ENCODE measurements at regions not wholly inside any gene's neighbourhood (a gene's known extent, or its start where the extent isn't known, plus 50 kb on each side); places are given as distances from the start of the nearest gene placed in this dataset.

DNA sequence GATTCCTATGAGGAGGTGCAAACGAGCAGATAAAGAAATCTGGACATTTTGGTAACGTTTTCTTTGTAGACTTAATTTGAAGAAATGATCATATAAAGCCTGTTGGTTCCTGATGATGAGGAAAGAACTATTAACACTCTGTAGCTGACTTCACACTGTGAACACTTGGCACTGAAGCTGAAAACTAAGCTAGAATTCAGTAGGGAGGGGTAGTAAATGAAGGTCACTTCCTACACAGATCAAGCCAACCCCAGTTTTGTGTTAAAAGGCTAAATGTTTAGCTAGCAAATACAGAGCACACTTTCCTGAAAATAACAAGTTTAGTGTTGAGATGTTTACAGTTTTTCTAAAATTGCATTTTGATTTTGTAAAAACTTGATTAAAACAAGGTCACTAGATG is 296.2 kb upstream of the PRDM1 start:
- H3K27me3 ChIP-seq (ENCODE audit: control insufficient read depth, insufficient read depth, low read length), result no peaks in the 10 kb centered on the region
- H3K36me3 ChIP-seq (ENCODE audit: control insufficient read depth, insufficient read depth, low read length), result no peaks in the 10 kb centered on the region
- H3K9ac ChIP-seq (ENCODE audit: low read length), result no peak overlapping the region
- no peaks in the 10 kb centered on the region for H3K9me3 ChIP-seq (ENCODE audit: control insufficient read depth, insufficient read depth, low read depth, low read length)
- H3K4me3 ChIP-seq (ENCODE audit: low read depth, low read length), result no peak overlapping the region
- H3K4me1 ChIP-seq (ENCODE audit: control insufficient read depth, insufficient read depth, low read length), result peaks cover 4% of the 10 kb centered on the region; the same call in 1 of the 2 replicates
- no peak overlapping the region for H3K27ac ChIP-seq (ENCODE audit: low read depth, low read length)

DNA sequence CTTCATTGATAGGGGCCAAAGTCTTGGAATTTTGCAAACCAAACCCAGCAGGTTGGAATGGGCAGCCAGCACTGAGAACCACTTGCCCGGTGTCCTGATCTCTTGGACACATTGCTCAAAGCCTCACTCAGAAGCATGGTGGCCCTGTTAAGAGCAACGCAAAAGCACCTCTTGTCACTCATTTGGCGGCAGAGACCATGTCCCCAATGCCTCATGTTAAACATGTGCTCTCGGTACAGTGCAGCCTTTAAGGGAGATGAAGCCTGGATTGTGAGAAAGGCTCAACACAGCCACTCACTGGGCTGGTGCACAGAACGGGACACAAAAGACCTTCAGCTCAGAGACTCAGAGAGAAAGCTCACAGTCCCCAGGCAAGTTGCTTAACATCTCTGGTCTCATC is 298.4 kb upstream of the PRDM1 start:
- no peak overlapping the region for H3K4me3 ChIP-seq (ENCODE audit: low read depth, low read length)
- H3K36me3 ChIP-seq (ENCODE audit: control insufficient read depth, insufficient read depth, low read length), result no peaks in the 10 kb centered on the region
- H3K27ac ChIP-seq (ENCODE audit: low read depth, low read length), result no peak overlapping the region
- H3K27me3 ChIP-seq (ENCODE audit: control insufficient read depth, insufficient read depth, low read length), result no peaks in the 10 kb centered on the region
- no peaks in the 10 kb centered on the region for H3K4me1 ChIP-seq (ENCODE audit: control insufficient read depth, insufficient read depth, low read length)
- no peak overlapping the region for H3K9ac ChIP-seq (ENCODE audit: low read length)
- H3K9me3 ChIP-seq (ENCODE audit: control insufficient read depth, insufficient read depth, low read depth, low read length), result no peaks in the 10 kb centered on the region

DNA sequence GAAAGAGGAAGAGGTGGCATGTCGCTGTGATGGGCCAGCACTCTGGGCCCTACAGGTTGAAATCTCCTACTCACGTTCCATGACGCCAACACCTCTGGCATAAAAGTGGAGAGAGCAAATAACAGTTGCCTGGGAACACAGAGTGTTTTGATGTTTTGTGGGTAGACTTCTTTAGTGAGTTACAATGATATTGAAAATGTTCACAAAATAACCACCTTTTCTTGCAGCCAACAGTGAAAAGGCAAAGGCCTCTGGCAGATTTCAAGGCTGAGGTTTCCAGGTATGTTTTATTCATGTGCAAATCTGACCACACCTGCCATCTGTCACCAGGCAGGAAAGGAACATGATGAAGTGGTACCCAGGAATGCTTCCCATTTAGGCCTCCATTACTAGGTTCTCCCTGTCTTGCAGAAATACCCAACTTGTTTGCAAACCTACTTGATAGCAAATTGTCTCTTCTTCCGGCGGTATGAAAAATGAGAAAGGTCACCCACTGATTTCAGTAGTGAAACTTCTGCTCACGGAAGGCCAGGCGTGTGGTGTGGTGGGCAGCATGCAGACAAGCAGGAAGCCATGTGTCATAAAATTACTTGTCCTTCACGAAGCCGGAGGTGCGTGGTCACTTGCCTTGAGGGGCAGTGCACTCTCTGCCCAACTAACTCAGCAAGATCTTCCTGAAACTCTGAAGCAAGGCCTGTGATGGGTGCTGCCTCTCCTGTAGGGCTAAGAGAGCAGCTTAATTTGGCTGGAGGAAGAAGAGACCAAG is 299.1 kb upstream of the PRDM1 start:
- H3K9me3 ChIP-seq (ENCODE audit: control insufficient read depth, insufficient read depth, low read depth, low read length), result no peaks in the 10 kb centered on the region
- no peak overlapping the region for H3K27ac ChIP-seq (ENCODE audit: low read depth, low read length)
- no peak overlapping the region for H3K9ac ChIP-seq (ENCODE audit: low read length)
- no peaks in the 10 kb centered on the region for H3K27me3 ChIP-seq (ENCODE audit: control insufficient read depth, insufficient read depth, low read length)
- no peak overlapping the region for H3K4me3 ChIP-seq (ENCODE audit: low read depth, low read length)
- H3K36me3 ChIP-seq (ENCODE audit: control insufficient read depth, insufficient read depth, low read length), result no peaks in the 10 kb centered on the region
- H3K4me1 ChIP-seq (ENCODE audit: control insufficient read depth, insufficient read depth, low read length), result no peaks in the 10 kb centered on the region

DNA sequence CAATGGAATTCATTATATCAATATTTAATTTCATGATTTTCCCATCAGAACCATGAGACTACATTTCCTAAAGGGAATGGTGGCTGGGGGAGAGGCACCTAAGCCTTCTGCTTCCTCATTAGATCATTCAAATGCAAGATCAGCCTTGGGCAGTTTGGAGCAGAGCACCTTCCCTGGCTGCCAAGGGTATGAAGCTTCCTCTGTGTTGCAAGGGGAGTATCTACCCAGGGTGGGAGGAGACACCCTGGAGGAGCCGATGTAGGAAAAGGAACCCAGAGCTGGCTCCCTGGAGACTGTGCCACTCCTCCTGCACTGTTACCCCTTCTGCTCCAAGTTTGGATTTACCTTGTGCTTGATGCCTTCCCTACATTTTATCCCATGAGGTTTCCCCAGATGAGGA is 299.7 kb upstream of the PRDM1 start:
- Histone ChIP-seq H3K27me3 (ENCODE audit: control insufficient read depth, insufficient read depth, low read length) (no peaks in the 10 kb centered on the region), H3K9ac (ENCODE audit: low read length) (no peak overlapping the region), H3K9me3 (ENCODE audit: control insufficient read depth, insufficient read depth, low read depth, low read length) (no peaks in the 10 kb centered on the region), H3K36me3 (ENCODE audit: control insufficient read depth, insufficient read depth, low read length) (no peaks in the 10 kb centered on the region), H3K4me3 (ENCODE audit: low read depth, low read length) (no peak overlapping the region), H3K4me1 (ENCODE audit: control insufficient read depth, insufficient read depth, low read length) (no peaks in the 10 kb centered on the region), H3K27ac (ENCODE audit: low read depth, low read length) (no peak overlapping the region)

DNA sequence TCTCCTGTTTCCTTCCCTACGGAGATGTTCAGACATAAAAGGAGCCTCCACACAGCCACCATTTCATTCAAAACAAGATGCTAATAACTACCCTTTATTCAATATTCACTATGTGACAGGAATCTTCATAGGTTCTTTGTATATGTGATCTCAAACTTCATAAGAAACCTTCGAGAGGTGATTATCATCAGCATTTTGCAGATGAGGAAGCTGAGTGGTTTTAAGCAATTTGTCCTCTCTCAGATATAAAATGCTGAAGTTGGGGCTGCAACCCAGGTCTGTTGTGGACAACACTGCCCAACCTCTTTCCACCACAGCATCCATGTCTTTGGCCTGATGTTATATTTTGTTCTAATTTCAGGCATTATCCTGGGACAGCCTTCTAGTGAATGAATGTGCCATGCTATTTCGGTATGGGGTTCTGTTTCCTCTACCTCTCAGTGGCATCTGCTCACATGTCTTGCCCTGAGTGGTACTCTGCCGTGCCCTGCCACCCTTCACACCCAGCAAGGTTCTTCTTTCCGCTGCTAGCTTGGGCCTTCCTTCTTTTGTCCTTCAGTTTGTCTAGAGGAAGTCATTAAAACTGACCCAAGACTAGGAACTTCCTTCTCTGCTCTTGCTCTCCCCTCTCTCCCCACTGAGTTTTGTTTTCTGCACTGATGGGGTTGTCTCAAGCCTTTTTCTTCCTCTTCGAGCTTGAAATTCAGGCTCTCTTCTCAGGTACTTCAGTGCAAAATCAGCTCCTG is 300.9 kb upstream of the PRDM1 start:
- Histone ChIP-seq H3K36me3 (ENCODE audit: control insufficient read depth, insufficient read depth, low read length) (no peaks in the 10 kb centered on the region), H3K27me3 (ENCODE audit: control insufficient read depth, insufficient read depth, low read length) (no peaks in the 10 kb centered on the region), H3K4me3 (ENCODE audit: low read depth, low read length) (no peak overlapping the region), H3K9me3 (ENCODE audit: control insufficient read depth, insufficient read depth, low read depth, low read length) (no peaks in the 10 kb centered on the region), H3K9ac (ENCODE audit: low read length) (no peak overlapping the region), H3K27ac (ENCODE audit: low read depth, low read length) (no peak overlapping the region), H3K4me1 (ENCODE audit: control insufficient read depth, insufficient read depth, low read length) (0 out of 2 replicates have a peak, but pooled peaks cover 4% of the 10 kb centered on the region)

DNA sequence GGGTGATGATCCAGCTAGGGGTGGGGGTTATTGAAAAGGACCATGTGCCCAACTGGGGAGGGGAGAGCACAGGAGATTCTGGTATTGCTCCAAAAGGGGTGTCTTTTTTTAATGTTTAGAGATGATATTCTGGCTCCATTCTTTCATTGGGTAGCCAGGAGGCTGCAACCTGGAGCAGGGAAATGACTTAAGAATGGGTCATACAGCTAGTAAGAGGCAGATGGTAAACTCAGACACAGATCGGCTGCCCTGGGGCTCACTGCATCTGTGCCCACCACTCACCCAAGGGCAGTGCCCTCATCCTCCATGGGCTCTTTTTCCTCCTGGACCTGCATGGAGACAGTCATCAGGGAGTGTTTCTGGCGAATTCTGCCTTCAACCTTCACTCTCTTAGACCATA is 302.0 kb upstream of the PRDM1 start:
- Histone ChIP-seq H3K9me3 (ENCODE audit: control insufficient read depth, insufficient read depth, low read depth, low read length) (no peaks in the 10 kb centered on the region), H3K27me3 (ENCODE audit: control insufficient read depth, insufficient read depth, low read length) (no peaks in the 10 kb centered on the region)

DNA sequence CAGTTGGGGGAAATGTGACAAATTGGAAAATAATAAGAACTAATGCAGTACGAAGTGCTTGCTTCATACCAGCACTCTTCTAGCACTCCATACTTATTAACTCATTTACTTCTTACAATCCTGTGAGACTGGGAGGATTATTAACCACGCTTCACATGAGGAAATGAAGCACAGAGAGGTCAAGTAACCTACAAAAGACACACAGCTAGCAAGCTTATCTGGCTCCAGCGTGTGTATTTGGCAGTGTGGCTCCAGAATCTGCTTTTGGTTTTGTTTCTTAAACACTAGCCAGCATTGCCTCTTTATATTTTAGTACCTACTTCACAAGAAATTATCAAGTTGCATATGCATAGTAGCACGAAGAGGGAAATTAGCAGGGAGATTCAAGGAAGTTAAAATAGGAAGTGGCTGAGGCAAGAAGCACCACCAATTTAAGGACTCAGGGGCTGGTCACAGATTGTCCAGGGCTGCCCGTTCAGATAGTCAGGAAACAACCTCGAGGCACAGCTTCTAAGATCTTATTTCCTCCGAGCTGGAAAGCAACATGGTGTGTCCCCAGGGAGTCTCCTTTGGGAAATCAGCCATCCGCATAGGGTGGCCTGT is 302.7 kb upstream of the PRDM1 start:
- 0 out of 2 replicates have a peak, but pooled peaks cover 4% of the 10 kb centered on the region for H3K4me1 ChIP-seq (ENCODE audit: control insufficient read depth, insufficient read depth, low read length)
- no peak overlapping the region for H3K27ac ChIP-seq (ENCODE audit: low read depth, low read length)
- H3K4me3 ChIP-seq (ENCODE audit: low read depth, low read length), result no peak overlapping the region
- H3K36me3 ChIP-seq (ENCODE audit: control insufficient read depth, insufficient read depth, low read length), result no peaks in the 10 kb centered on the region
- no peaks in the 10 kb centered on the region for H3K27me3 ChIP-seq (ENCODE audit: control insufficient read depth, insufficient read depth, low read length)
- 0 out of 2 replicates have a peak, but pooled peaks cover 2% of the 10 kb centered on the region for H3K9me3 ChIP-seq (ENCODE audit: control insufficient read depth, insufficient read depth, low read depth, low read length)
- no peak overlapping the region for H3K9ac ChIP-seq (ENCODE audit: low read length)

More for the DNA sequence above, 302.0 kb upstream of the PRDM1 start:
- Histone ChIP-seq H3K36me3 (ENCODE audit: control insufficient read depth, insufficient read depth, low read length) (no peaks in the 10 kb centered on the region), H3K9ac (ENCODE audit: low read length) (no peak overlapping the region), H3K4me3 (ENCODE audit: low read depth, low read length) (no peak overlapping the region), H3K4me1 (ENCODE audit: control insufficient read depth, insufficient read depth, low read length) (0 out of 2 replicates have a peak, but pooled peaks cover 4% of the 10 kb centered on the region), H3K27ac (ENCODE audit: low read depth, low read length) (no peak overlapping the region)

DNA sequence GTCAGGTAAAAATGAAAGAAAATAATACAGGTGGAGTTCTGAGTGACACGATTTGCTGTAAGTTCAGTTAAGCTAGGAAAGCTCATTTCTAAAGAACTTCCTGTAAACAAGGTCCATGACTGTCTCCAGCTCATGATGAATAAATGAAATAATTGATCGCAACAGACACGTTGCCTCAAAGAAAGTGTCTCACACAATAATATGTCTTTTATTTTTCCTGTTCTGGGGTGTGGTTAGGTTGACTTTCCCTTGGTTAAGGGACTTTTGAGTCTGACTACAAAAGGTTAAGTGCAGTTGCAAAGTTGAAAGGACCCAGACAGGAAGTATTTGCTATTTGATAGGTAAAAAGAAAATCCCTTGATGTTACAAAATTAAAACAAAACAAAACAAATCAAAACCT is 304.2 kb upstream of the PRDM1 start:
- H3K4me1 ChIP-seq (ENCODE audit: control insufficient read depth, insufficient read depth, low read length), result 0 out of 2 replicates have a peak, but pooled peaks cover 4% of the 10 kb centered on the region
- H3K27me3 ChIP-seq (ENCODE audit: control insufficient read depth, insufficient read depth, low read length), result no peaks in the 10 kb centered on the region
- 0 out of 2 replicates have a peak, but pooled peaks cover 2% of the 10 kb centered on the region for H3K9me3 ChIP-seq (ENCODE audit: control insufficient read depth, insufficient read depth, low read depth, low read length)
- no peak overlapping the region for H3K4me3 ChIP-seq (ENCODE audit: low read depth, low read length)
- no peak overlapping the region for H3K27ac ChIP-seq (ENCODE audit: low read depth, low read length)
- H3K9ac ChIP-seq (ENCODE audit: low read length), result no peak overlapping the region
- no peaks in the 10 kb centered on the region for H3K36me3 ChIP-seq (ENCODE audit: control insufficient read depth, insufficient read depth, low read length)

DNA sequence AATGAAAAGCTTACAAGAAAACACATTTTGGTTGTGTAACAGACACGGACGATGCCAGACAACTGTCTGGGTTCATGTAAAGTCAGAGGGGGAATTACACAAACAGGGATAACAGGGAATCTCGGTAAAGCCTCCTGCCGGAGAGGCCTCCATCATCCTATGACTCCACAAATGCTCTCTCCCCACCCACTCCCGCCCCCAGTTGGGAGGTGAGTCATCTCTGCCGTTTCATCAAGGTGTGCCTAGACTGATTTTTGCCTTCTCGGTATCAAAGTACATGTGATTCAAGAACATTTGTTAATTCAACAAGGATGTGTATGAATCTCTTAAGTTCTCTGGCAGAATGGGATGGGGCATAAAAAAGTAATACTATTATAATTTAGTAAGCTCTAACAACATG is 304.9 kb upstream of the PRDM1 start:
- no peaks in the 10 kb centered on the region for H3K36me3 ChIP-seq (ENCODE audit: control insufficient read depth, insufficient read depth, low read length)

DNA sequence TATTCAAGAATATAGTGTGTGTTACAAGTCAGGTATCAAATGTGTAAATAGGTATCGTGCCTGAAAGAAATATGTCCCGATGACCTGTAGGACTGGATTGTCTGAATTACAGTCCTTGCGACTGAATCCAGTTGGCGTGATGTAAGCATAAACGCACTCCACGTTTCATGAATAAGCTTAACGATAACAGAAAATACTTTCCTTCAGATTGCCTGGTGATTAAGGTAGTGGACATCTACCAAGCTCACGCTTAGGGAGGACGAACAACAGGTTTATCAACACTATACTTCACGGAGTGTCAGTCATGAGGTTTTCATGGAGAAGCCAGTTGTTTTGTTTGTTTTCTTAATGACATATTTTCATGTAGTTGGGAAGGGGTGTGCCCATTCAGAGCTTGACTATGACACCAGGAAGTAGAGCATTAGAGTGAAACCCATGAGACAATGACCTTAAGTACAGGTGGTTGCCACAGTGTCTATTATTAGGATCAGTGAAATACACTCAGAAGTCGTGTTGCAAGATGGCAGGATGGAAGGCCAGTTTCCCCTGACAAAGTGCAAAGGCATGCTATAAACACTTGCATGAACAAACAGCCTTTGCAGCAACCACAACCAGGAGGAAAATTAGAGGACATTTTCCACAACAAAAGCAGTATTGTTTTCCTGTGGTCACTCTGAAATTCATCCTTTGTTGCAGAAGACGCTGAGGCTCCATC is 305.8 kb upstream of the PRDM1 start:
- H3K27me3 ChIP-seq (ENCODE audit: control insufficient read depth, insufficient read depth, low read length), result no peaks in the 10 kb centered on the region
- no peak overlapping the region for H3K27ac ChIP-seq (ENCODE audit: low read depth, low read length)
- no peak overlapping the region for H3K9ac ChIP-seq (ENCODE audit: low read length)
- H3K9me3 ChIP-seq (ENCODE audit: control insufficient read depth, insufficient read depth, low read depth, low read length), result peaks cover 8% of the 10 kb centered on the region
- H3K4me1 ChIP-seq (ENCODE audit: control insufficient read depth, insufficient read depth, low read length), result 0 out of 2 replicates have a peak, but pooled peaks cover 4% of the 10 kb centered on the region
- H3K4me3 ChIP-seq (ENCODE audit: low read depth, low read length), result no peak overlapping the region
- H3K36me3 ChIP-seq (ENCODE audit: control insufficient read depth, insufficient read depth, low read length), result no peaks in the 10 kb centered on the region

More for the DNA sequence above, 304.9 kb upstream of the PRDM1 start:
- H3K9me3 ChIP-seq (ENCODE audit: control insufficient read depth, insufficient read depth, low read depth, low read length), result 0 out of 2 replicates have a peak, but pooled peaks cover 2% of the 10 kb centered on the region
- 0 out of 2 replicates have a peak, but pooled peaks cover 4% of the 10 kb centered on the region for H3K4me1 ChIP-seq (ENCODE audit: control insufficient read depth, insufficient read depth, low read length)
- no peak overlapping the region for H3K4me3 ChIP-seq (ENCODE audit: low read depth, low read length)
- no peak overlapping the region for H3K9ac ChIP-seq (ENCODE audit: low read length)
- H3K27me3 ChIP-seq (ENCODE audit: control insufficient read depth, insufficient read depth, low read length), result no peaks in the 10 kb centered on the region
- no peak overlapping the region for H3K27ac ChIP-seq (ENCODE audit: low read depth, low read length)

All from HUES6 (cell line).